ENCODE measurements at regions not wholly inside any gene's neighbourhood (a gene's known extent, or its start where the extent isn't known, plus 50 kb on each side); places are given as distances from the start of the nearest gene placed in this dataset.
"Not testable (repeated sequence)": the region's sequence is repeated elsewhere in the genome, so short reads cannot be mapped to it uniquely, and the experiment has no call there.

DNA sequence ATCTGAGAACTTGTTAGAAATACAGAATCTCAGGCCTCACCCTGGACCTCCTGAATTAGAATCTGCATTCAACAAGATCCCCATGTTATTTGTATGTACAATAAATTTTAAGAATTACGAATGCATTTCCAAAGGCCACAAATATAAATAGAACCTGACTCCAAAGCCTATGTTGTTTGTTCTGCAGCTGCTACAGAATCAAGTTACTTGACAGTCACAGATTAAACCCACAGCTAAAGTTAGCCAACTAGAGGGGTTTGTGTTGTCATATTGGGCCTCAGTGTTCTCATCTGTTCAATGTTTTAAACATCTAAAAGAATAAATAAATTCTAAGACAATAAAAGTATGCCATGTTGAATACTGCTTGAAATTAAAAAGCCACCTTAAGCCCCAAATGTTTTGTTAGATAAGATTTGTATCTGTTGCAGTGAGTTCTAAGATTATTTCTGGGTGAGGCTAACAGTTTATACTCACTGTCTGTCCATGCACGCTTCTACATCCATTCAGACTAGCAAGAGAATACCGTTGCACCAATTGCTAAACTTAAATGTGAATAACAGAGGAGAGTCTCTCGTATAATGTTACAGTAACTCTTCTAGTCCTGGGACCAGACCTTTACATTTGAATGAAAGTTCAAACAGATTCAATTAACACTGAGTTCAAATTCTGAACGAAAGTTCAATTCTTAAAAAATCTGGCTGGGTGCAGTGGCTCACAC, 200.4 kb downstream of the MEMO1 start:
- CTCF ChIA-PET = no interaction called here
- no TSS peak for BruUV-seq (replicated peaks)
- TF ChIP-seq, protein P1, sequence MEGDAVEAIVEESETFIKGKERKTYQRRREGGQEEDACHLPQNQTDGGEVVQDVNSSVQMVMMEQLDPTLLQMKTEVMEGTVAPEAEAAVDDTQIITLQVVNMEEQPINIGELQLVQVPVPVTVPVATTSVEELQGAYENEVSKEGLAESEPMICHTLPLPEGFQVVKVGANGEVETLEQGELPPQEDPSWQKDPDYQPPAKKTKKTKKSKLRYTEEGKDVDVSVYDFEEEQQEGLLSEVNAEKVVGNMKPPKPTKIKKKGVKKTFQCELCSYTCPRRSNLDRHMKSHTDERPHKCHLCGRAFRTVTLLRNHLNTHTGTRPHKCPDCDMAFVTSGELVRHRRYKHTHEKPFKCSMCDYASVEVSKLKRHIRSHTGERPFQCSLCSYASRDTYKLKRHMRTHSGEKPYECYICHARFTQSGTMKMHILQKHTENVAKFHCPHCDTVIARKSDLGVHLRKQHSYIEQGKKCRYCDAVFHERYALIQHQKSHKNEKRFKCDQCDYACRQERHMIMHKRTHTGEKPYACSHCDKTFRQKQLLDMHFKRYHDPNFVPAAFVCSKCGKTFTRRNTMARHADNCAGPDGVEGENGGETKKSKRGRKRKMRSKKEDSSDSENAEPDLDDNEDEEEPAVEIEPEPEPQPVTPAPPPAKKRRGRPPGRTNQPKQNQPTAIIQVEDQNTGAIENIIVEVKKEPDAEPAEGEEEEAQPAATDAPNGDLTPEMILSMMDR (conservative IDR thresholded peaks at IDR 0.05; ENCODE audit: low read depth, low read length) = no peak
- no peak for TF ChIP-seq EZH2 (IDR thresholded peaks at IDR 0.05; ENCODE audit: borderline replicate concordance, low read depth, low read length, poor library complexity, severe bottlenecking)

DNA sequence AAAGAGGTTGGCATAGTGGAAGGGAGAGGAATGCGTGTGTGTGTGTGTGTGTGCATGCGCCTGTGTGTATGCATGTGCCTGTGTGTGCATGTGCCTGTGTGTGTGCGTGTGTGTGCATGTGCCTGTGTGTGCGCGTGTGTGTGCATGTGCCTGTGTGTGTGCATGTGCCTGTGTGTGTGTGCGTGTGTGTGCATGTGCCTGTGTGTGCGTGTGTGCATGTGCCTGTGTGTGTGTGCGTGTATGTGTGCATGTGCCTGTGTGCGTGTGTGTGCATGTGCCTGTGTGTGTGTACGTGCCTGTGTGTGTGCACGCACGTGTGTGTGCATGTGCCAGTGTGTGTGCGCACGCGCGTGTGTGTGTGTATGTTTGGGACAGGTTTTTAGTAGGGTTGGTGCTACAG, 205.1 kb downstream of the MEMO1 start:
- BruUV-seq (replicated peaks) = no TSS peak
- no peaks in the 10 kb centered on the region for H3K9me3 ChIP-seq (ENCODE audit: low read depth, low read length, poor library complexity, severe bottlenecking)
- no peak overlapping the region for H3K27ac ChIP-seq (ENCODE audit: low read depth, low read length, poor library complexity, severe bottlenecking)
- no peak overlapping the region for H3K4me3 ChIP-seq (ENCODE audit: low read depth, low read length, poor library complexity, severe bottlenecking)
- H3K36me3 ChIP-seq (ENCODE audit: insufficient read depth, low read length, poor library complexity, severe bottlenecking) = no peaks in the 10 kb centered on the region
- intact Hi-C loops (cut with micrococcal nuclease; ENCODE audit: unreplicated experiment) = no loop called here
- no peak for TF ChIP-seq EZH2 (IDR thresholded peaks at IDR 0.05; ENCODE audit: borderline replicate concordance, low read depth, low read length, poor library complexity, severe bottlenecking)
- TF ChIP-seq, protein P1 (conservative IDR thresholded peaks at IDR 0.05; ENCODE audit: low read depth, low read length) = no peak
- H3K27me3 ChIP-seq (replicated peaks; ENCODE audit: insufficient read depth, low read depth, low read length, poor library complexity) = no peaks in the 10 kb centered on the region
- DNase-seq (ENCODE audit: low spot score) = no peak
- ChIA-PET POLR2A (ENCODE audit: low non-redundant PET) (no interaction called here), CTCF (interaction anchor here (0.6 kb wide), 1 partner anchor 13 kb away, joined by 5 read pairs; no protein-coding TSS in a partner anchor)
- no peaks in the 10 kb centered on the region for H3K4me1 ChIP-seq (ENCODE audit: insufficient read depth, low read length, poor library complexity, severe bottlenecking)

More for the DNA sequence above, 200.4 kb downstream of the MEMO1 start:
- Histone ChIP-seq H3K36me3 (ENCODE audit: insufficient read depth, low read length, poor library complexity, severe bottlenecking) (no peaks in the 10 kb centered on the region), H3K27ac (ENCODE audit: low read depth, low read length, poor library complexity, severe bottlenecking) (no peak overlapping the region), H3K4me3 (ENCODE audit: low read depth, low read length, poor library complexity, severe bottlenecking) (no peak overlapping the region), H3K27me3 (replicated peaks; ENCODE audit: insufficient read depth, low read depth, low read length, poor library complexity) (no peaks in the 10 kb centered on the region), H3K4me1 (ENCODE audit: insufficient read depth, low read length, poor library complexity, severe bottlenecking) (no peaks in the 10 kb centered on the region), H3K9me3 (ENCODE audit: low read depth, low read length, poor library complexity, severe bottlenecking) (no peaks in the 10 kb centered on the region)
- intact Hi-C loops (cut with micrococcal nuclease; ENCODE audit: unreplicated experiment) = no loop called here
- POLR2A ChIA-PET (ENCODE audit: low non-redundant PET) = no interaction called here
- no peak for DNase-seq (ENCODE audit: low spot score)

DNA sequence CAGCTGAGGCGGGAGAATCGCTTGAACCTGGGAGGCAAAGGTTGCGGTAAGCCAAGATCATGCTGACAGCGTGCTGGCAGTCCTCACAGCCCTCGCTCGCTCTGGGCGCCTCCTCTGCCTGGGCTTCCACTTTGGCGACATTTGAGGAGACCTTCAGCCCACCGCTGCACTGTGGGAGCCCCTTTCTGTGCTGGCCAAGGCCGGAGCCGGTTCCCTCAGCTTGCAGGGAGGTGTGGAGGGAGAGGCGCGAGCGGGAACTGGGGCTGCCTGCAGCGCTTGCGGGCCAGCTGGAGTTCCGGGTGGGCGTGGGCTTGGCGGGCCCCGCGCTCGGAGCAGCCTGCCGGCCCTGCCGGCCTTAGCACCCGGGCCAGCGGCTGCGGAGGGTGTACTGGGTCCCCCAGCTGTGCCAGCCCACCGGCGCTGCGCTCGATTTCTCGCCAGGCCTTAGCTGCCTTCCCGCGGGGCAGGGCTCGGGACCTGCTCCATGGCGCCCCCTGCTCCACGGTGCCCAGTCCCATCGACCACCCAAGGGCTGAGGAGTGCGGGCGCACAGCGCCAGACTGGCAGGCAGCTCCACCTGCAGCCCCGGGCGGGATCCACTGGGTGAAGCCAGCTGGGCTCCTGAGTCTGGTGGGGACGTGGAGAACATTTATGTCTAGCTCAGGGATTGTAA, 207.2 kb downstream of the MEMO1 start:
- H3K9me3 ChIP-seq (ENCODE audit: low read depth, low read length, poor library complexity, severe bottlenecking); H3K4me3 ChIP-seq (ENCODE audit: low read depth, low read length, poor library complexity, severe bottlenecking); POLR2A ChIA-PET (ENCODE audit: low non-redundant PET); BruUV-seq (replicated peaks); H3K4me1 ChIP-seq (ENCODE audit: insufficient read depth, low read length, poor library complexity, severe bottlenecking); H3K27ac ChIP-seq (ENCODE audit: low read depth, low read length, poor library complexity, severe bottlenecking); intact Hi-C loops (cut with micrococcal nuclease; ENCODE audit: unreplicated experiment); H3K27me3 ChIP-seq (replicated peaks; ENCODE audit: insufficient read depth, low read depth, low read length, poor library complexity); H3K36me3 ChIP-seq (ENCODE audit: insufficient read depth, low read length, poor library complexity, severe bottlenecking); DNase-seq (ENCODE audit: low spot score); CTCF ChIA-PET: not testable (repeated sequence)
